K562 (cell line): ENCODE measurements at regions not wholly inside any gene's neighbourhood (a gene's known extent, or its start where the extent isn't known, plus 50 kb on each side); places are given as distances from the start of the nearest gene placed in this dataset.

Experiments used
- ATAC-seq: fragments of 200-7000 bp; cut with Tn5 transposase; 3 replicates; pipeline ENCODE4 v1.9.1; 2020; ENCODE audit warnings: moderate library complexity
- BruUV-seq: library from RNA; stranded (reverse); fragments of 400-500 nt; replicated peaks from 2 replicates; lab custom pipeline; 2021; lab: Mats Ljungman, UMichigan
- CTCF ChIA-PET: fragments of 300-600 bp; formaldehyde crosslinking; extraction: SDS; loops from one replicate; lab custom pipeline; 2021; ENCODE audit warnings: low intra/inter-chr PET ratio; lab: Yijun Ruan, JAX
- POLR2A ChIA-PET: fragments of 300-600, 350-650 bp; sonication (Branson Sonifier 250); formaldehyde crosslinking; extraction: SDS; loops from one replicate; lab custom pipeline; 2021; ENCODE audit warnings: antibody characterized with exemption, inconsistent platforms; lab: Yijun Ruan, JAX
- DNase-seq, 4 experiments: peaks; one replicate each; pipeline versions ENCODE4 v3.0.0 to v3.0.0-alpha.2; 2011 to 2018; ENCODE audit warnings: low spot score in 3 of 4, mixed read lengths in 3 of 4; ENCODE audit errors: extremely low read depth in 1 of 4
- FAIRE-seq: peaks from 2 replicates; lab custom pipeline; 2011; peaks lifted over from hg19 to GRCh38; lab: Jason Lieb, UNC
- H2AFZ ChIP-seq: 2 replicates; pipeline ENCODE4 v1.6.0; 2011; ENCODE audit warnings: low read depth, low read length, control low read depth, inconsistent platforms
- H3K27ac ChIP-seq: fragments of 200-600 bp; 3 replicates; pipeline ENCODE4 v1.8.0; 2011; ENCODE audit warnings: low read depth, mild to moderate bottlenecking, control low read depth, inconsistent platforms, low read length, moderate library complexity, mixed read lengths; ENCODE audit errors: extremely low read depth
- H3K27me3 ChIP-seq, 2 experiments: fragments of 300-600 bp in 1 of 2; 2 replicates in 1 of 2; 3 replicates in 1 of 2; pipeline versions ENCODE4 v1.6.0 to v1.8.0; 2011; ENCODE audit warnings: inconsistent platforms in 2 of 2, low read length in 2 of 2, mild to moderate bottlenecking in 1 of 2, mixed read lengths in 1 of 2, moderate library complexity in 1 of 2; ENCODE audit not compliant: control insufficient read depth in 2 of 2, insufficient read depth in 2 of 2
- H3K36me3 ChIP-seq: fragments of 300-600 bp; 3 replicates; pipeline ENCODE4 v1.8.0; 2011; ENCODE audit warnings: mild to moderate bottlenecking, low read length, inconsistent platforms; ENCODE audit not compliant: control insufficient read depth, insufficient read depth
- H3K4me1 ChIP-seq, 2 experiments: fragments of 200-600 bp in 1 of 2; replicated peaks in 1 of 2; 2 replicates in 1 of 2; 3 replicates in 1 of 2; pipeline versions ENCODE4 v1.5.1 to v1.8.0; 2011; ENCODE audit warnings: inconsistent platforms in 2 of 2, low read length in 2 of 2, mild to moderate bottlenecking in 1 of 2, mixed read lengths in 1 of 2, moderate library complexity in 1 of 2; ENCODE audit not compliant: control insufficient read depth in 2 of 2, insufficient read depth in 2 of 2
- H3K4me2 ChIP-seq: 2 replicates; pipeline ENCODE4 v1.6.1; 2011; ENCODE audit warnings: low read length, control low read depth, inconsistent platforms, mixed read lengths; ENCODE audit not compliant: insufficient read depth
- H3K4me3 ChIP-seq: fragments of 200-600 bp; sonication (generic), shearing (Covaris generic); 2 replicates; pipeline ENCODE4 v1.5.1; 2016; ENCODE audit warnings: control low read depth, inconsistent platforms
- H3K79me2 ChIP-seq: fragments of 200-600 bp; 3 replicates; pipeline ENCODE4 v1.8.0; 2011; ENCODE audit warnings: low read length, inconsistent platforms; ENCODE audit not compliant: control insufficient read depth, insufficient read depth
- H3K9ac ChIP-seq, 2 experiments: 2 replicates each; pipeline versions ENCODE4 v1.6.0 to v1.6.1; 2011; ENCODE audit warnings: low read depth in 2 of 2, low read length in 2 of 2, control low read depth in 1 of 2, inconsistent platforms in 1 of 2, mild to moderate bottlenecking in 1 of 2, mixed read lengths in 1 of 2; ENCODE audit not compliant: insufficient read depth in 1 of 2
- H3K9me1 ChIP-seq: one replicate; pipeline ENCODE4 v1.6.0; 2011; ENCODE audit warnings: inconsistent platforms, mild to moderate bottlenecking, low read length, moderate library complexity; ENCODE audit not compliant: control insufficient read depth, insufficient read depth
- H3K9me3 ChIP-seq: replicated peaks from 2 replicates; pipeline ENCODE4 v1.5.1; 2011; ENCODE audit warnings: low read depth, low read length, inconsistent platforms; ENCODE audit not compliant: control insufficient read depth, insufficient read depth
- H4K20me1 ChIP-seq: replicated peaks from 2 replicates; pipeline ENCODE4 v1.6.1; 2011; ENCODE audit warnings: low read length, inconsistent platforms, mixed read lengths; ENCODE audit not compliant: control insufficient read depth, insufficient read depth
- AFF4 ChIP-seq: sonication (generic); formaldehyde crosslinking; IDR thresholded peaks from 2 replicates; pipeline ENCODE4 v1.8.0; 2023; ENCODE audit warnings: mild to moderate bottlenecking, missing genetic modification reagents
- SMAD1 ChIP-seq: fragments of 150-350 bp; IDR thresholded peaks from 2 replicates; pipeline ENCODE4 v1.6.1; 2014; ENCODE audit warnings: low read length, low read depth; ENCODE audit not compliant: partially characterized antibody
- WGBS: fragments of 100-300 bp; shearing (Covaris generic); methylation state at CpG from one replicate; pipeline ENCODE4 v1.1.6; 2016; ENCODE audit warnings: low coverage, mixed read lengths; ENCODE audit not compliant: insufficient coverage; ENCODE audit errors: missing lambda C conversion rate; 5-methylcytosine and 5-hydroxymethylcytosine counted together
- in situ Hi-C: fragments of 300-500 bp; cut with MboI; formaldehyde crosslinking; loops from 4 replicates; pipeline ENCODE4 v1.15.0; 2018; ENCODE audit warnings: inconsistent platforms, mixed read lengths
- intact Hi-C: fragments of 100-400 bp; cut with micrococcal nuclease; formaldehyde crosslinking; loops from 2 replicates; pipeline ENCODE4 v1.14.2; 2022

- no peak overlapping the region for H3K4me3 ChIP-seq
Observed at GRCh38 chr5:147145328-147145727, 89.5 kb upstream of the STK32A start.

More at GRCh38 chr5:147145328-147145727, 89.5 kb upstream of the STK32A start:
- FAIRE-seq (no peak), DNase-seq (no peak), ATAC-seq (no peak)
- H3K27me3 ChIP-seq = no peaks in the 10 kb centered on the region
- H2AFZ ChIP-seq = no peak overlapping the region
- no peak overlapping the region for H3K27ac ChIP-seq
- no peaks in the 10 kb centered on the region for H3K4me1 ChIP-seq
- ChIA-PET CTCF (no interaction called here), POLR2A (no interaction called here)
- no peaks in the 10 kb centered on the region; the same call in 1 of the 2 replicates for H3K9me3 ChIP-seq
- intact Hi-C loops = no loop called here
- TF ChIP-seq SMAD1 = no peak
- TF ChIP-seq AFF4 = no peak
- H4K20me1 ChIP-seq = no peaks in the 10 kb centered on the region
- in situ Hi-C loops = no loop called here
- H3K4me2 ChIP-seq = no peak overlapping the region
- no peaks in the 10 kb centered on the region for H3K79me2 ChIP-seq
- no peaks in the 10 kb centered on the region for H3K36me3 ChIP-seq
- no peak overlapping the region for H3K9ac ChIP-seq
- BruUV-seq = no TSS peak
- no peaks in the 10 kb centered on the region for H3K9me1 ChIP-seq
- 0% methylated on average over 1 of the region's 1 CpG for WGBS
